K562 (cell line): ENCODE measurements at regions not wholly inside any gene's neighbourhood (a gene's known extent, or its start where the extent isn't known, plus 50 kb on each side); places are given as distances from the start of the nearest gene placed in this dataset.
A peak's percentile ranks its signal among the peaks of the same experiment; 100 is the strongest.

ENCODE experiments used
- ATAC-seq: fragments of 200-7000 bp; cut with Tn5 transposase; 3 replicates; pipeline ENCODE4 v1.9.1; 2020; ENCODE audit warnings: moderate library complexity
- BruUV-seq: library from RNA; stranded (reverse); fragments of 400-500 nt; replicated peaks from 2 replicates; lab custom pipeline; 2021; lab: Mats Ljungman, UMichigan
- CTCF ChIA-PET: fragments of 300-600 bp; formaldehyde crosslinking; extraction: SDS; loops from one replicate; lab custom pipeline; 2021; ENCODE audit warnings: low intra/inter-chr PET ratio; lab: Yijun Ruan, JAX
- POLR2A ChIA-PET: fragments of 300-600, 350-650 bp; sonication (Branson Sonifier 250); formaldehyde crosslinking; extraction: SDS; loops from one replicate; lab custom pipeline; 2021; ENCODE audit warnings: antibody characterized with exemption, inconsistent platforms; lab: Yijun Ruan, JAX
- DNase-seq, 4 experiments: peaks; one replicate each; pipeline versions ENCODE4 v3.0.0 to v3.0.0-alpha.2; 2011 to 2018; ENCODE audit warnings: low spot score in 3 of 4, mixed read lengths in 3 of 4; ENCODE audit errors: extremely low read depth in 1 of 4
- FAIRE-seq: peaks from 2 replicates; lab custom pipeline; 2011; peaks lifted over from hg19 to GRCh38; lab: Jason Lieb, UNC
- H2AFZ ChIP-seq: 2 replicates; pipeline ENCODE4 v1.6.0; 2011; ENCODE audit warnings: low read depth, low read length, control low read depth, inconsistent platforms
- H3K27ac ChIP-seq: fragments of 200-600 bp; 3 replicates; pipeline ENCODE4 v1.8.0; 2011; ENCODE audit warnings: low read depth, mild to moderate bottlenecking, control low read depth, inconsistent platforms, low read length, moderate library complexity, mixed read lengths; ENCODE audit errors: extremely low read depth
- H3K27me3 ChIP-seq, 2 experiments: fragments of 300-600 bp in 1 of 2; 2 replicates in 1 of 2; 3 replicates in 1 of 2; pipeline versions ENCODE4 v1.6.0 to v1.8.0; 2011; ENCODE audit warnings: inconsistent platforms in 2 of 2, low read length in 2 of 2, mild to moderate bottlenecking in 1 of 2, mixed read lengths in 1 of 2, moderate library complexity in 1 of 2; ENCODE audit not compliant: control insufficient read depth in 2 of 2, insufficient read depth in 2 of 2
- H3K36me3 ChIP-seq: fragments of 300-600 bp; 3 replicates; pipeline ENCODE4 v1.8.0; 2011; ENCODE audit warnings: mild to moderate bottlenecking, low read length, inconsistent platforms; ENCODE audit not compliant: control insufficient read depth, insufficient read depth
- H3K4me1 ChIP-seq, 2 experiments: fragments of 200-600 bp in 1 of 2; replicated peaks in 1 of 2; 2 replicates in 1 of 2; 3 replicates in 1 of 2; pipeline versions ENCODE4 v1.5.1 to v1.8.0; 2011; ENCODE audit warnings: inconsistent platforms in 2 of 2, low read length in 2 of 2, mild to moderate bottlenecking in 1 of 2, mixed read lengths in 1 of 2, moderate library complexity in 1 of 2; ENCODE audit not compliant: control insufficient read depth in 2 of 2, insufficient read depth in 2 of 2
- H3K4me2 ChIP-seq: 2 replicates; pipeline ENCODE4 v1.6.1; 2011; ENCODE audit warnings: low read length, control low read depth, inconsistent platforms, mixed read lengths; ENCODE audit not compliant: insufficient read depth
- H3K4me3 ChIP-seq: fragments of 200-600 bp; sonication (generic), shearing (Covaris generic); 2 replicates; pipeline ENCODE4 v1.5.1; 2016; ENCODE audit warnings: control low read depth, inconsistent platforms
- H3K79me2 ChIP-seq: fragments of 200-600 bp; 3 replicates; pipeline ENCODE4 v1.8.0; 2011; ENCODE audit warnings: low read length, inconsistent platforms; ENCODE audit not compliant: control insufficient read depth, insufficient read depth
- H3K9ac ChIP-seq, 2 experiments: 2 replicates each; pipeline versions ENCODE4 v1.6.0 to v1.6.1; 2011; ENCODE audit warnings: low read depth in 2 of 2, low read length in 2 of 2, control low read depth in 1 of 2, inconsistent platforms in 1 of 2, mild to moderate bottlenecking in 1 of 2, mixed read lengths in 1 of 2; ENCODE audit not compliant: insufficient read depth in 1 of 2
- H3K9me1 ChIP-seq: one replicate; pipeline ENCODE4 v1.6.0; 2011; ENCODE audit warnings: inconsistent platforms, mild to moderate bottlenecking, low read length, moderate library complexity; ENCODE audit not compliant: control insufficient read depth, insufficient read depth
- H3K9me3 ChIP-seq: replicated peaks from 2 replicates; pipeline ENCODE4 v1.5.1; 2011; ENCODE audit warnings: low read depth, low read length, inconsistent platforms; ENCODE audit not compliant: control insufficient read depth, insufficient read depth
- H4K20me1 ChIP-seq: replicated peaks from 2 replicates; pipeline ENCODE4 v1.6.1; 2011; ENCODE audit warnings: low read length, inconsistent platforms, mixed read lengths; ENCODE audit not compliant: control insufficient read depth, insufficient read depth
- CBX5 ChIP-seq: IDR thresholded peaks from 2 replicates; pipeline ENCODE4 v1.6.1; 2014; ENCODE audit warnings: low read depth, borderline replicate concordance
- CC2D1A ChIP-seq: fragments of 450-650 bp; IDR thresholded peaks from 2 replicates; pipeline ENCODE4 v1.6.1; 2017; ENCODE audit warnings: mild to moderate bottlenecking
- ELF2 ChIP-seq: fragments of 250-450 bp; sonication (Bioruptor Pico); IDR thresholded peaks from 2 replicates; pipeline ENCODE4 v1.5.0; 2021; ENCODE audit warnings: mild to moderate bottlenecking
- ELK1 ChIP-seq: sonication (generic); formaldehyde crosslinking; IDR thresholded peaks from 2 replicates; pipeline ENCODE4 v1.8.1; 2022; ENCODE audit warnings: missing genetic modification reagents
- HIVEP1 ChIP-seq: fragments of 250-450 bp; sonication (Bioruptor Pico); IDR thresholded peaks from 2 replicates; pipeline ENCODE4 v1.4.0; 2020; ENCODE audit warnings: mild to moderate bottlenecking
- HNRNPH1 ChIP-seq: fragments of 200-400 bp; formaldehyde crosslinking; optimal IDR thresholded peaks from 2 replicates; pipeline ENCODE3; 2017; ENCODE audit warnings: low read depth, mild to moderate bottlenecking, low read length, moderate library complexity
- MYC ChIP-seq, 2 experiments: fragments of 250-450 bp in 1 of 2; sonication (Bioruptor Pico) in 1 of 2; IDR thresholded peaks; 2 replicates each; pipeline versions ENCODE4 v1.5.1 to v1.6.1; 2012 to 2021; ENCODE audit warnings: low read depth in 2 of 2, borderline replicate concordance in 1 of 2, improper control_type of control experiment in 1 of 2, low read length in 1 of 2, mild to moderate bottlenecking in 1 of 2, moderate library complexity in 1 of 2
- PHF20 ChIP-seq: fragments of 450-650 bp; IDR thresholded peaks from 2 replicates; pipeline ENCODE4 v1.6.1; 2018; ENCODE audit not compliant: partially characterized antibody
- POLR3A ChIP-seq: IDR thresholded peaks from 2 replicates; pipeline ENCODE4 v1.6.1; 2011; ENCODE audit warnings: borderline replicate concordance, mild to moderate bottlenecking, moderate library complexity; ENCODE audit not compliant: insufficient read length, insufficient read depth; ENCODE audit errors: extremely low read depth
- ZNF395 ChIP-seq: fragments of 200-800 bp; sonication (Bioruptor generic); IDR thresholded peaks from 2 replicates; pipeline ENCODE4 v1.6.1; 2017; ENCODE audit warnings: missing genetic modification characterization, missing compliant biosample characterization
- WGBS: fragments of 100-300 bp; shearing (Covaris generic); methylation state at CpG from one replicate; pipeline ENCODE4 v1.1.6; 2016; ENCODE audit warnings: low coverage, mixed read lengths; ENCODE audit not compliant: insufficient coverage; ENCODE audit errors: missing lambda C conversion rate; 5-methylcytosine and 5-hydroxymethylcytosine counted together
- in situ Hi-C: fragments of 300-500 bp; cut with MboI; formaldehyde crosslinking; loops from 4 replicates; pipeline ENCODE4 v1.15.0; 2018; ENCODE audit warnings: inconsistent platforms, mixed read lengths
- intact Hi-C: fragments of 100-400 bp; cut with micrococcal nuclease; formaldehyde crosslinking; loops from 2 replicates; pipeline ENCODE4 v1.14.2; 2022

GRCh38 chr1:29473161-29473855, 237.0 kb downstream of the PTPRU start:
- peak; percentile 56 for FAIRE-seq
- Histone ChIP-seq H2AFZ (no peak overlapping the region), H3K27me3 (peaks cover 5 to 32% of the 10 kb centered on the region in 2 experiments; a peak in 3 of 5 replicates), H3K4me2 (no peak overlapping the region), H4K20me1 (peaks cover 9% of the 10 kb centered on the region; the same call in 1 of the 2 replicates), H3K4me3 (no peak overlapping the region), H3K4me1 (0 out of 5 replicates have a peak, but pooled peaks cover 0 to 2% of the 10 kb centered on the region in 2 experiments), H3K9ac (no peak overlapping the region), H3K27ac (no peak overlapping the region), H3K9me1 (no peaks in the 10 kb centered on the region), H3K36me3 (no peaks in the 10 kb centered on the region), H3K79me2 (no peaks in the 10 kb centered on the region), H3K9me3 (no peaks in the 10 kb centered on the region)
- POLR2A ChIA-PET: interaction anchor here (0.6 to 1.2 kb wide), 5 partner anchors 10 to 365 kb away, joined by 3 to 6 read pairs (median 3); no protein-coding TSS in a partner anchor
- ATAC-seq: no peak
- DNase-seq: no peak
- intact Hi-C loops (no loop called here), in situ Hi-C loops (no loop called here)
- no TSS peak for BruUV-seq
- WGBS: under 1% methylated on average over 9 of the region's 9 CpGs
- TF ChIP-seq HNRNPH1: no peak
- TF ChIP-seq ELF2 (CRISPR knock-in tag): no peak
- no peak for TF ChIP-seq ELK1 (CRISPR knock-in tag)
- TF ChIP-seq ZNF395 (CRISPR knock-in tag): no peak
- TF ChIP-seq HIVEP1 (CRISPR knock-in tag): no peak
- TF ChIP-seq PHF20: no peak
- TF ChIP-seq CBX5: no peak
- no peak for TF ChIP-seq POLR3A
- TF ChIP-seq CC2D1A: no peak
- no peak for TF ChIP-seq MYC (IDR thresholded peaks at IDR 0.05; ENCODE audit: low read depth, low read length)
- TF ChIP-seq MYC (CRISPR knock-in tag; IDR thresholded peaks at IDR 0.05; ENCODE audit: borderline replicate concordance, low read depth): no peak
- CTCF ChIA-PET: no interaction called here
